Erythroblast (primary cell): ENCODE measurements at regions not wholly inside any gene's neighbourhood (a gene's known extent, or its start where the extent isn't known, plus 50 kb on each side); places are given as distances from the start of the nearest gene placed in this dataset.

Experiments
- DNase-seq, 2 experiments: peaks; one replicate each; lab custom pipeline; 2025; lab: John Stamatoyannopoulos, UW
- GATA1 ChIP-seq: IDR thresholded peaks from 2 replicates; pipeline ENCODE4 v1.6.1; 2011; ENCODE audit warnings: low read depth, mild to moderate bottlenecking, control low read depth, low read length, moderate library complexity
- POLR2A ChIP-seq: IDR thresholded peaks from 2 replicates; pipeline ENCODE4 v1.6.1; 2011; ENCODE audit warnings: mild to moderate bottlenecking, low read length

- TF ChIP-seq GATA1: no peak
Observed at GRCh38 chr1:181264821-181265220, 176.3 kb downstream of the IER5 start.

GRCh38 chr1:181284978-181285377, 196.5 kb downstream of the IER5 start:
- no peak for DNase-seq
- TF ChIP-seq POLR2A: no peak
- no peak for TF ChIP-seq GATA1

More at GRCh38 chr1:181264821-181265220, 176.3 kb downstream of the IER5 start:
- no peak for DNase-seq

- TF ChIP-seq GATA1: no peak
- no peak for TF ChIP-seq POLR2A
- DNase-seq: no peak
Observed at GRCh38 chr1:181295217-181295616, 188.1 kb upstream of the CACNA1E start.

GRCh38 chr1:181296180-181296579, 187.1 kb upstream of the CACNA1E start:
- DNase-seq: no peak
- TF ChIP-seq GATA1: no peak
- no peak for TF ChIP-seq POLR2A

GRCh38 chr1:181308098-181308497, 175.2 kb upstream of the CACNA1E start:
- DNase-seq: no peak
- TF ChIP-seq GATA1: no peak

- TF ChIP-seq POLR2A: no peak
- no peak for DNase-seq
Observed at GRCh38 chr1:181310560-181310959, 172.8 kb upstream of the CACNA1E start.

- TF ChIP-seq POLR2A: no peak
- TF ChIP-seq GATA1: no peak
- no peak for DNase-seq
Observed at GRCh38 chr1:181312946-181313345, 170.4 kb upstream of the CACNA1E start.

- no peak for DNase-seq
- no peak for TF ChIP-seq GATA1
- TF ChIP-seq POLR2A: no peak
Observed at GRCh38 chr1:181313466-181313865, 169.9 kb upstream of the CACNA1E start.

- TF ChIP-seq POLR2A (no peak), GATA1 (no peak)
- DNase-seq: no peak
Observed at GRCh38 chr1:181314010-181314409, 169.3 kb upstream of the CACNA1E start.

GRCh38 chr1:181314959-181315358, 168.4 kb upstream of the CACNA1E start:
- TF ChIP-seq POLR2A (no peak), GATA1 (no peak)
- no peak for DNase-seq

GRCh38 chr1:181317261-181317930, 165.9 kb upstream of the CACNA1E start:
- TF ChIP-seq POLR2A (no peak), GATA1 (no peak)
- DNase-seq: no peak

GRCh38 chr1:181318022-181318857, 165.1 kb upstream of the CACNA1E start:
- TF ChIP-seq POLR2A: no peak
- TF ChIP-seq GATA1: no peak
- no peak for DNase-seq

- no peak for DNase-seq
- no peak for TF ChIP-seq GATA1
- no peak for TF ChIP-seq POLR2A
Observed at GRCh38 chr1:181318858-181319235, 164.5 kb upstream of the CACNA1E start.

- no peak for TF ChIP-seq POLR2A
- TF ChIP-seq GATA1: no peak
- no peak for DNase-seq
Observed at GRCh38 chr1:181319907-181320306, 163.4 kb upstream of the CACNA1E start.
